ENCODE measurements at regions not wholly inside any gene's neighbourhood (a gene's known extent, or its start where the extent isn't known, plus 50 kb on each side); places are given as distances from the start of the nearest gene placed in this dataset.

DNA sequence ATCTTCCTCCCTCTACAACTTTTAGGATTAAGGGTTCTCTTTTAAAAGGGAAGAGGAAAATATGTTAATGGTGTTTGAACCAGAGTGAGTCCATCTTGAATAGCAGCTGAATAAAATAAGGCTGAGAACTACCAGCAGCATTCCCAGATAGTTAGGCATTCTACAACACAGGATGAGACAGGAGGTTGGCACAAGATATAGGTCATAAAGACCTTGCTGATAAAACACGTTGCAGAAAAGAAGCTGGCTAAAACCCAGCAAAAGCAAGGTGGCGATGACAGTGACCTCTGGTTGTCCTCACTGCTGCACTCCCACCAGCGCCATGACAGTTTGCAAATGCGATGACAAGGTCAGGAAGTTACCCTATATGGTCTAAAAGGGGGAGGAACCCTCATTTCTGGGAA is 77.8 kb downstream of the PLK2 start:
- Histone ChIP-seq H3K79me2 (ENCODE audit: control insufficient read depth, insufficient read depth, low read length) (no peaks in the 10 kb centered on the region), H3K9me3 (ENCODE audit: control extremely low read depth in 1 of 3, control insufficient read depth in 2 of 3, insufficient read depth in 1 of 3, low read length in 2 of 3) (peaks cover 0 to 19% (median 6%) of the 10 kb centered on the region in 3 donors), H3K36me3 (replicated peaks in 1 of 2; ENCODE audit: control extremely low read depth in 1 of 2, control insufficient read depth in 1 of 2, extremely low read depth in 1 of 2, insufficient read depth in 2 of 2, low read length in 1 of 2) (no peaks in the 10 kb centered on the region), H3K27ac (ENCODE audit: low read length in 2 of 2) (no peak overlapping the region), H4K20me1 (ENCODE audit: control insufficient read depth, insufficient read depth, low read length, poor library complexity, severe bottlenecking) (no peaks in the 10 kb centered on the region), H3K4me2 (replicated peaks; ENCODE audit: low read depth, low read length, poor library complexity, severe bottlenecking) (no peak overlapping the region), H3K9ac (ENCODE audit: low read length) (no peak overlapping the region), H3K27me3 (replicated peaks in 1 of 4; ENCODE audit: control extremely low read depth in 1 of 4, control insufficient read depth in 3 of 4, insufficient read depth in 4 of 4, low read length in 3 of 4) (peaks cover 0 to 5% (median 0%) of the 10 kb centered on the region in 4 experiments), H2AFZ (ENCODE audit: insufficient read depth, low read depth, low read length, poor library complexity, severe bottlenecking) (no peak overlapping the region), H3K4me3 (ENCODE audit: control extremely low read depth in 1 of 5, extremely low read depth in 1 of 5, insufficient read depth in 1 of 5, low read depth in 2 of 5, low read length in 4 of 5) (no peak overlapping the region), H3K4me1 (ENCODE audit: control insufficient read depth in 2 of 2, insufficient read depth in 2 of 2, low read length in 2 of 2) (no peaks in the 10 kb centered on the region)
- no peak for ATAC-seq (ENCODE audit: low read depth)
- intact Hi-C loops (cut with micrococcal nuclease) = no loop called here
- TF ChIP-seq EZH2 (IDR thresholded peaks at IDR 0.05; ENCODE audit: borderline replicate concordance, insufficient read depth, low read depth, low read length, poor library complexity, severe bottlenecking) = no peak
- TF ChIP-seq, protein P1, sequence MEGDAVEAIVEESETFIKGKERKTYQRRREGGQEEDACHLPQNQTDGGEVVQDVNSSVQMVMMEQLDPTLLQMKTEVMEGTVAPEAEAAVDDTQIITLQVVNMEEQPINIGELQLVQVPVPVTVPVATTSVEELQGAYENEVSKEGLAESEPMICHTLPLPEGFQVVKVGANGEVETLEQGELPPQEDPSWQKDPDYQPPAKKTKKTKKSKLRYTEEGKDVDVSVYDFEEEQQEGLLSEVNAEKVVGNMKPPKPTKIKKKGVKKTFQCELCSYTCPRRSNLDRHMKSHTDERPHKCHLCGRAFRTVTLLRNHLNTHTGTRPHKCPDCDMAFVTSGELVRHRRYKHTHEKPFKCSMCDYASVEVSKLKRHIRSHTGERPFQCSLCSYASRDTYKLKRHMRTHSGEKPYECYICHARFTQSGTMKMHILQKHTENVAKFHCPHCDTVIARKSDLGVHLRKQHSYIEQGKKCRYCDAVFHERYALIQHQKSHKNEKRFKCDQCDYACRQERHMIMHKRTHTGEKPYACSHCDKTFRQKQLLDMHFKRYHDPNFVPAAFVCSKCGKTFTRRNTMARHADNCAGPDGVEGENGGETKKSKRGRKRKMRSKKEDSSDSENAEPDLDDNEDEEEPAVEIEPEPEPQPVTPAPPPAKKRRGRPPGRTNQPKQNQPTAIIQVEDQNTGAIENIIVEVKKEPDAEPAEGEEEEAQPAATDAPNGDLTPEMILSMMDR (IDR thresholded peaks at IDR 0.05) = no peak
- Mint-ChIP-seq H3K4me1 (no peaks in the 10 kb centered on the region), H3K27ac (no peak overlapping the region), H3K4me3 (no peak overlapping the region), H3K9me3 (ENCODE audit: insufficient read depth) (peaks cover 16% of the 10 kb centered on the region), H3K27me3 (peaks cover 4% of the 10 kb centered on the region)
- POLR2A ChIA-PET = no interaction called here
- 86% methylated on average over 2 of the region's 4 CpGs for WGBS (ENCODE audit: insufficient coverage)
- CTCF ChIA-PET = no interaction called here
- DNase-seq = no peak

DNA sequence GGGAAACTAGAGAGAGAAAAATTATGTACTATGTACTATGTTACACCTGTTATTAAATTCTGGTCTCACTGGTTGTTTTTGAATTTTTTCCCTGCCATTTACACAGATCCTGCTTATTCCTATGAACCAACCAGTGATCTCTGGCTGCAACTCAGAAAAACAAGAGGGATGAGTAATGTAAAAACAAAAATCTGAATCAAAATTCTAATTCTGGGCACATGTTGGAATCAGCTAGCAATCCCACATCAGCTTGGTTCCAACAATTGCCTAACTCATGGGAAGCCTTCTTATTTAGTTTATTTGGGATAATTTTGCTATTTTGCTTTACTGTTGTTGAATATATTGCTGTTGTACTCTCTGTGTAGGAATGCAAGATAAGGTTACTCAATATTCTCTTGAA is 78.3 kb downstream of the PLK2 start:
- no peaks in the 10 kb centered on the region for H4K20me1 ChIP-seq (ENCODE audit: control insufficient read depth, insufficient read depth, low read length, poor library complexity, severe bottlenecking)
- Mint-ChIP-seq H3K9me3 (ENCODE audit: insufficient read depth) (peaks cover 16% of the 10 kb centered on the region), H3K27ac (no peak overlapping the region), H3K4me1 (no peaks in the 10 kb centered on the region), H3K4me3 (no peak overlapping the region), H3K27me3 (peaks cover 4% of the 10 kb centered on the region)
- peaks cover 0 to 5% (median 0%) of the 10 kb centered on the region in 4 experiments for H3K27me3 ChIP-seq (replicated peaks in 1 of 4; ENCODE audit: control extremely low read depth in 1 of 4, control insufficient read depth in 3 of 4, insufficient read depth in 4 of 4, low read length in 3 of 4)
- no peak overlapping the region for H3K4me3 ChIP-seq (ENCODE audit: control extremely low read depth in 1 of 5, extremely low read depth in 1 of 5, insufficient read depth in 1 of 5, low read depth in 2 of 5, low read length in 4 of 5)
- CTCF ChIA-PET = no interaction called here
- DNase-seq = no peak
- no peaks in the 10 kb centered on the region for H3K4me1 ChIP-seq (ENCODE audit: control insufficient read depth in 2 of 2, insufficient read depth in 2 of 2, low read length in 2 of 2)
- H3K79me2 ChIP-seq (ENCODE audit: control insufficient read depth, insufficient read depth, low read length) = no peaks in the 10 kb centered on the region
- ATAC-seq (ENCODE audit: low read depth) = no peak
- POLR2A ChIA-PET = no interaction called here
- no peak overlapping the region for H2AFZ ChIP-seq (ENCODE audit: insufficient read depth, low read depth, low read length, poor library complexity, severe bottlenecking)
- intact Hi-C loops (cut with micrococcal nuclease) = no loop called here
- no peak overlapping the region for H3K9ac ChIP-seq (ENCODE audit: low read length)
- no peak overlapping the region for H3K4me2 ChIP-seq (replicated peaks; ENCODE audit: low read depth, low read length, poor library complexity, severe bottlenecking)
- no peak overlapping the region for H3K27ac ChIP-seq (ENCODE audit: low read length in 2 of 2)
- TF ChIP-seq, protein P1 (IDR thresholded peaks at IDR 0.05) = no peak
- no peak for TF ChIP-seq EZH2 (IDR thresholded peaks at IDR 0.05; ENCODE audit: borderline replicate concordance, insufficient read depth, low read depth, low read length, poor library complexity, severe bottlenecking)
- peaks cover 0 to 19% (median 6%) of the 10 kb centered on the region in 3 donors for H3K9me3 ChIP-seq (ENCODE audit: control extremely low read depth in 1 of 3, control insufficient read depth in 2 of 3, insufficient read depth in 1 of 3, low read length in 2 of 3)
- no peaks in the 10 kb centered on the region for H3K36me3 ChIP-seq (replicated peaks in 1 of 2; ENCODE audit: control extremely low read depth in 1 of 2, control insufficient read depth in 1 of 2, extremely low read depth in 1 of 2, insufficient read depth in 2 of 2, low read length in 1 of 2)
